ENCODE measurements at regions not wholly inside any gene's neighbourhood (a gene's known extent, or its start where the extent isn't known, plus 50 kb on each side); places are given as distances from the start of the nearest gene placed in this dataset.

DNA sequence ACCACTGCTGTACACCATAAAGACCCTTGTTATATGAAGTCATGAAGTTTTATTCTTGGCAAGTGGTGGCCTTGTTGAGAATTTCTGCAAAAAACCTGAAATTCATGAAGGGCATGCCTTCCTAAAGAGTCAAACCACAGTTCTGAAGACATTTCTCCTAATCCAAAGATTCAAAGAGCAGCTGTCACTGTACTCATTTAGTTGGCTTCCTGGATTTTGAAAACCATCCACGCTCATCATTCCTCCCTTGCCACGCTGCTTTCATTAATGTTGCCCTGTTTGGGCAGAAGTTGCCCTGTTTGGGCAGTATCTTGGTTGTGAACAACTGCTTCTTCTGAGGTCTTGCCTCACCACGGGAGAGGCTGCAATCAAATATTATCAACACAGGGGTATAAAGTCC is 560.3 kb upstream of the TLE4 start:
- DNase-seq (ENCODE audit: low read depth, low spot score) = no peak

DNA sequence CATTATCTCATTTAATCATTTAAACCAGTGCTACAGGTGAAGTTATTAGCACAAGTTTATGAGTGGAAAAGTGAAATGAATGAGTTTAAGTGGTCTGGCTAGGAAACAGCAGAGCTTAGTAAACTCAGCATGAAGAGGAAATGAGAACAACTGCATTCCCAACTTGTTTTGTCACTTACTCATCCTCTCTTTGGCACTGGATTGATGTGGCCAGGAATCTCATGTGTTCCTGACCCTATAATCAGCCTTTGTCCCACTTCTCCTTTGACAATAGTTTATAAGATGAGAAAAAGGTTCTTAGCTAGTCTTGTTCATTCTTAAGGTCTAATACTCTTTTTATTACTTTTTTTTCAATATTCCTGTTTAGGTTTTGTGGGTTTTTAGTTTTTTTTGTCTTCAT is 559.2 kb upstream of the TLE4 start:
- DNase-seq (ENCODE audit: low read depth, low spot score) = peak; percentile 30

DNA sequence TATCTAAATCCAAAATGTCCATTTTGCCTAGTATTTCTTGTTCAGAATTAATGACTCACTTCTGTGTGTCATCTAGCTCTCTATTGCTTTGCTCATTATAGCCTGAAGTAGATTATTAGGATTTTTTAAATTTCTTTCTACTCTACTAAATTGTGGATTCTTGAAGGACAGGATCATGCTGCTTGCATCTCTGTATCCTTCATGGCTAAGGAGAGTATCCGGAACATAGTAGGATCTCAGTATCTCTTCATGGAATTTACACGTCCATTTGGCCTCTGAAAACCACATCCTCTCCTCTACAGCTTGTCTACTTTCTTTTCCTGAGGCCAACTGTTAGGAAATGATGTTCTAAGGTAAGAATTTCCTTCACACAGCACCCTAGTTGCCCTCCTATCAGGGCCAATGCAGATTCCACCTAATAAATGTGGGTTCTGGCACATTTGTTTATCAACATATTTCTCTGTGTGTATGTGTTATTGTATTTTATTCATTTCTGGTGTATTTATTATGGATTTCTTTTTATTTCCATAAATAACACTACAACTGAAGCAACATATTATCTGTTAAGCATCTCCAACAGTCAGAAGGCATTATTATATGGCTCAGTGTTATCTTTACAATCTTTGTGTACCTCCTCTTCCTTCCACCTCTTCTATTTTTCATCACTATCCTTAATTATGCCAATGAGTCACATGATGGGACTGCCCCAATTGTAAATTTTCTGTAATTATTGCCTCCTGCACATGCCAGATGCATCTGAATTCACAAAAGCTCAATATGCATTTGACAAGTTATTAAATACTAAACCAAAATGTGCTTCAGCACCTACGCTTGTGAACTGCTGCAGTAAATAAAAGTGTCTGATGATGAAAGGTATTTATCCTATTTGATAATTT is 557.8 kb upstream of the TLE4 start:
- DNase-seq (ENCODE audit: low read depth, low spot score) = peak; percentile 29

DNA sequence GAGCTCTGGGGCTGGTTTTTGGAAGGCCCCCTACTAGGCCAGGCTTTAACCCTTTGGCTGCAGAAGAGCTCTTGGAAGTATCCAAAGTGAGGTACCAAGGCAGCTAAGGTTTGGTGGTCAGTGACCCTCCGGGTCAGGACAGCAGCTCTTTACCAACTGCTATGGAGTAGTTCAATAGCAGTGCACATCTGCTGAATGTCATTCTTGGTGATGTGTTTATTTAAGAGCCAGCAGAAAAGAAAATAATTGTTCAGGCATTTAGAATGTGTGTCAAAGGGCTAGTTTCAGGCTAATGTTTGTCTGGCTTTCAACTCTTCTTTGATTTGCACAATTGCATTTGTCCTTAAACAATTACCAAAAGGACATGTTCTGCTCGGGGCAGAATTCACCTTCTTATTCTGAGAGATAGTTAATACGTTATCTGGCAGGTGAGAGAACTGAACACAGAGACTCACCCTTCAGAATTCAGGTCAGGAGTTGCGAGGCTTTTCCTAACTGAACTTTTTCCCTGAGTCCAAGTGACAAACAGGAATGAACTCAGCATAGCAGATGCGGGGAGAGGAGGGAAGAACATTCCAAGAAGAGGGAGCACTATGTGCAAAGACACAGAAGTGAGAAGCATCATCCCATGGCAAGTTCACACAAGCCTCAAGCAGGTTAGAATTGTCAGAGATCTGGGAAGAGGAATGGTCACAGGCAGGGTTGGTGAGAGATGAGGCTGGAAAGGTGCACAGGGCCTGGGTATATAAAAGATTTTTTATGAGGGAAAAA is 556.7 kb upstream of the TLE4 start:
- DNase-seq (ENCODE audit: low read depth, low spot score) = no peak

DNA sequence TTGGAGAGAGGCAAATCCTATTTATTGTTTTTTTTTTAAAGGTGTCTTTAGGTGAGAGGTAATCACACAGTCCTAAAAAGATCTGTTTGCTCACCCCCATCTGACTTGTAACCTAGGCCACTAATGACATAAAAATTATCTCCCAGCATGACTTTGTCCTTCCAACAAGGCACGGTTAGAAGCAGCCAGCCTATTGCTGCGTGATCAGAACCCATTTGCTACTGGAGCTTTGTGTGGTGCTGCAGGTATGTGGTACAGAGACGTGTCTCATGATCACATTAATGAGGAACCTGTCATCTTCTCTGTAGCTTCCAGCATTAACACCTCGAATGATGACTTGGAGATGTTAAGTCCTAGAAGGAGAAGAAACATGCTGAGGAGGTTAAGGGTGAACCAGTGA is 555.8 kb upstream of the TLE4 start:
- no peak for DNase-seq (ENCODE audit: low read depth, low spot score)

DNA sequence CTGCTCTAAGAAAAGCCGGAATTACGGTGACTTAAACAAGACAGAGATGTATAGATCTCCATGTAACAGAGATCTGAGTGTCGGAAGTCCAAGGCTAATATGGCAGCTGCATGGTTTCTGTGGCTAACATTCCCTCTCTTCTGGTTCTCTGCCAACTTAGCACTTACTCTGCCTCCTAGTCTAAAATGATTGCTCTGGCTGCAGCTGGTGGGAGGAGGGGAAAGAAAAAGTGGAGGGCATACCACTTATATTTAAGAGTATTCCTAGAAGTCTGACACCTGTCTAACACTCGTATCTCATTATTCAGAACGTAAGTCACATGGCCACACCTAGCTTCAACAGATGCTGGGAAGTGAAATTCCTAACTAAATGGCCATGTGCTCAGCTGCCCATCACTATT is 551.5 kb upstream of the TLE4 start:
- DNase-seq (ENCODE audit: low read depth, low spot score) = no peak

DNA sequence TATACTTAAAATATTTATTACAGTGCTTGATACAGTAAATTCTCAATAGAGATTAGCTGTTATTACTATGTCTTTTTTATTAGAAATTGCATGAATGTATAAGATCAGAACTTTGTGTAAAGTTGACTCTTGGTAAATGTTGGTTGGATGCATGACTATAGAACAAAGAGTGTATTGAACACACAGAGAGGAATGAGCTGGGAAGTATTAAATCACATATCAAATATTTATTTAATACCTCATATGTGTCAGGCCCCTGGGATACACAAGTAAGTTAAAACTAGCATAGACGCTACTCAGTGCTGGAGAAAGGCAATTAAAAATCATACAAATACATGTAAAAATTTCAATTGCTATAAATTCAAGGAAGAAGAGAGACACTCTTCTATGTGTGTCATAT is 550.7 kb upstream of the TLE4 start:
- no peak for DNase-seq (ENCODE audit: low read depth, low spot score)

DNA sequence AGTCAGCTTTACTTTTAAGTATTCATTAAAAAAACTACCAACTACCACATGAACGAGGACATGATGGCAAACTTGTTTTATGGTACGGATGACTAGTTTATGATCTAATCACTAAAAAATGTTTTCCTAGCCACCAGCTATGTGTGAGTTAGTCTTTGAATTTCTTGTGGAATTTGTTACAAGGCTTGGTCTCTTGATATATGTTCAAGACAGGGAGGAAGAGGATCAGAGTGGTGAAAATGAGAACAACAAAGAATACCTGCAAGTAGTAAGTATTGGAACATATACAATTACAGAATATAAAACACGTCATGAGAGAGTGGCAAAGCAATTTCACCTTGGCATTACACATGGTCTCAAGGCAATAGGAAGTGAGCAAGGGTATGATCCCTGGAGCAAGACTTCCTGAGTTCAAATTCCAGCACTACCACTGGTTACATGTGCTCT is 548.6 kb upstream of the TLE4 start:
- peak; percentile 17 for DNase-seq (ENCODE audit: low read depth, low spot score)

DNA sequence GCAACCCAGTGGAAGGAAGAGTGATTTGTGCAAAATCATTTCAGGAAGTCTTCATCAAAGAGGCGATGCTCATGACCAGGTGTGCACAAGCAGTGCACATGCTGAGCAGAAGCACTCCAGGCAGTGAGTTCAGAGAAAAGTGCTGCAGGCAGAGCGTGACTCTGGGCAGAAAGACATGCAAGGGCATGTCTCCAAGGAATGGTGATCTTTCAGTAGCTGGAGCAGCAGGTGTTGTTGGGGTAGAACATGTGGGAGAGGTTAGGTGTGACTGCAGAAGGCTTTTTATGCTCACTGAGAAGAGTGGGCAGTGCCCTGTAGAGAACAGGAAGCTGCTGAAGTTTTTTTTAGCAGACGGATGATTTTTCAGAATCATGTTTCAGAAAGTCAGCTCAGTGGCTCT is 545.4 kb upstream of the TLE4 start:
- DNase-seq (ENCODE audit: low read depth, low spot score) = no peak

DNA sequence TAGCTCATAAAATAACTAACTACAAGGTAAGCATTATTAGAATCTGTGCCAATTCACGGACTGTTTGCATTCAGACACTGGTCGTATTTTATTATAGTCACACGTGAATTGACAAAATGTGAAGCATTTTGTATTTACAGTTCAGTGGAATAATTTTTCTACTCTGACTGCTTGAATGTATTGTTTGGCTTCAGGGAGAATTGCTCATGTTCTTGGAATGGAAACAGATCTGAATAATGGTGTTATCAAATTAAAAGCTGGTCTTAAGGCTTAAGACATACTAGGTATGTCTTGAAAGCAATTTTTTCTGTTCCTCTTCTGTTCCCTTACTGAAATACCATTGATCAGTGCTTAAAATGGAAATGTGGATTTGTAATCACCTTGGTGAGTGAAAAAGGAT is 543.7 kb upstream of the TLE4 start:
- DNase-seq (ENCODE audit: low read depth, low spot score) = no peak

DNA sequence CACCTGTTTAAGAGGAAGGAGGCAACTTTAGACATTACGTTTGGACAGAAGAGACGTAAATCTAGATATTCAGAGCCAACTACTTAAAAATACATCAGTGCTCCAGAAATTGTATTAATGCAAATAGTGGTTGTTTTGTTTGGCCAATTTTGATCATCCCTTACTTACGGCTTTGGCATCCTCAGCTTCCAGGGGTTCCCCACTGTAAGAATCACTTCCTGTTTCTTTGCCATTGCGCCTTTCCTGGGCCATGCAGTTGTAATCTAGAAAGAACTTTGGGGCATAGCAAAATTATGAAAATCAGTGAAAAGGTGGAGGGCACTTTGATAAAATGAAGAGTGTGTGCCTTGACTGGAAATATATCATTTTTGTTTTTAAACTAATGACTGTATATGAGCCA is 537.2 kb upstream of the TLE4 start:
- no peak for DNase-seq (ENCODE audit: low read depth, low spot score)

DNA sequence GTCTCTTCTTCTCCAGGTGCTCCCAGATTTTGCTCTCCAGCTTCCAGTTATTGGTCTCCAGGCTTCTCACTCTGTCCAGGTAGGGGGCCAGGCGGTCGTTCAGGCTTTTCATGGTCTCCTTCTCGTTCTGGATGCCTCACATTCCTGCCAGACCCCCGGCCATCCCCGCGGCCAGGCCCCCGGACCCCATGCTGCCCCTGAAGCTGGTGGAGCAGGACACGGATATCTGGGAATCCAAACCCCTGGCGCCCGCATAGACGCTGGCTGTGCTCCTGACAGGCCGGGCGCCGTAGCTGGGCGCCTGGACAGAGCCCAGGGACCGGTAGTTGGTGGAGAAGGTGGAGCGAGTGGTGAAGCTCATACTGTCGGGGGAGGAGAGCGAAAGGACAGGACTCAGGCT is 534.4 kb upstream of the TLE4 start:
- no peak for DNase-seq (ENCODE audit: low read depth, low spot score)

DNA sequence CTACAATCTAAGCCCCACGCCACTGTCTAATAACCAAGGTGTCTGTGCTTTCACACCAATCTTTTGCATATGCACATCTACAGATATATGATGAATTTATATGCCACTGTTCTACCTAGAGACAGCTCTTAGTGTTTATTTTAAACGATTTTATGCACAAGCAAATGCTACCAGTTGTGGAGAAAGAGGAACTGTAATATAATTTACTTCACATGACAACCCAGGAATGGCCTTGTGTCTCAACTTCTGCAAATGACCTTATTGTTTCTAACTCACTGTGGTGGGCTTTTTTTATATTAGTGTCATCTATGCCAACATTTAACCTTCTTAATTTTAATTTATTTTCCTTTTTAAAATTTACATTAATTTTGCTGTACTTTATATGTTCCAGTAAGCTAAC is 531.1 kb upstream of the TLE4 start:
- no peak for DNase-seq (ENCODE audit: low read depth, low spot score)

DNA sequence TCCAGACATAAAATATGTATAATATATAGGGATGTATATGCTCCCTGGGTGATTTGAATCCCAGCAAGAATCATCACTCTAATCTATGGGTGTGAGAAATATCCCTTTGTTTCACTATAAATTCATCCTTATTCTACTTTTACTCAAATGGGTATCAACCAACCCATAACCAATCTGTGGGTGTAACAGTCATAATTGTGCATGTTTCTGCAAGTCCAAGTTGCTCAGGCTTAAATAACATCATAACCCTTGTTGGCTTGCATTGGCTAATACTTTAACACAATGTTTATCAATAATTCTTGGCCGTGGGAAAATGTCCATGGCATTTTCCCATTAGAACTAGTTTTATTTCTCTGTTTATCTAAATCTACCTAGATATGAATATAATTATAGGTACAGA is 530.5 kb upstream of the TLE4 start:
- no peak for DNase-seq (ENCODE audit: low read depth, low spot score)

DNA sequence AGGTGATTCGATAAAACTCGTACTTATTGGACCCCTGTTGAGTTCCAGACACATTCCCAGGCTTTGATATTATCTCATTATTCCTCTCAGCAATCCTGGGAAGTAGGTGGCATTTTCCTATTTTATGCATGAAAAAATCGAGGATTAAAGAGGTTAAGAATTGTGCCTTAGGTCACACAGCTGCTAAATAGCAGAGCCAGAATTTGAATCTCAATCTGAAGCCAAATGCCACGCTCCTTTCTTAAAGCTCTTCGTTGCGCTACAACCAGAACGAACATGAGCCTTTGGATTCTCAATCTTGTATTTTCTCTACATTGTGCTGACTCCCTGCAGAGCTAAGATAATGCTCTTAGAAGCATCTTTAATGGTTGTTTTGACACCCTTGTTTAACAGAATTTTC is 527.8 kb upstream of the TLE4 start:
- DNase-seq (ENCODE audit: low read depth, low spot score) = no peak

DNA sequence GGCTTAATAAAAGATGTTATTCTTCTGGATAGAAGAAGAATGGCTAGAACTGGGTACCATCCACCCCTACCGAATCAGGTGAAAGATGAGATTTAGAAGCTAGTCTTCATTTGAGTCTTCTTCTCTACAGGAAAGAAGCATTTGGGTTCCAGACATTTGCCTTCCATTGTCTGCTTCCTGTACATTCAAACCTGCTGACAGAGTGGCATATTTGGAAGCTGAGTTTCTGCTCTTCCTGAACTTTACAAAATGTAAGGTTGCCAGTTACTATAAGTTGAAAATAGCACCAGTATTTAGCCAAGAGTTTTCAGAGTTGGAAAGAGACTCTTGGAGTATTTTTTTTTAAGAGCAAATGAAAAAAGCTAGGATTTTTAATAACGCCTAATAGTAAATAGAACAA is 525.4 kb upstream of the TLE4 start:
- no peak for DNase-seq (ENCODE audit: low read depth, low spot score)

DNA sequence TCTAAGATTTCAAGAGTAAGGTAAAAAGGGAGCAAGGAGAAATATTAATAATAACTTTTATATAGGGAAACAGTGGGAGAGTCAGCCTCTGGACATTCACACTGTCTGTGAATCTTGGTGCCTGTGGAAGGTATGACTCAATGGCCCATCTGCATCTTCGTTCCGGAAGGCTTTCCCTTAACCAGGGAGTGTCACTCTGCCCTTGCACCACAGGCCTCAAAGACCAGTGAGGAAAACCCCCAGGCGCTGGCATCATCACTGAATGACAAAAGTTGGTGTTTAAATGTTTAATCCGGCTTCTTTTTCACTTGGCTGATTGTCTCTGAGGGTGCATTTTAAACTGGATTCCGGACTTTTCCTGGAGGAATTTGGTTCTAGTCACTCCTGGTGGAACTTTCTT is 522.4 kb upstream of the TLE4 start:
- DNase-seq (ENCODE audit: low read depth, low spot score) = no peak

DNA sequence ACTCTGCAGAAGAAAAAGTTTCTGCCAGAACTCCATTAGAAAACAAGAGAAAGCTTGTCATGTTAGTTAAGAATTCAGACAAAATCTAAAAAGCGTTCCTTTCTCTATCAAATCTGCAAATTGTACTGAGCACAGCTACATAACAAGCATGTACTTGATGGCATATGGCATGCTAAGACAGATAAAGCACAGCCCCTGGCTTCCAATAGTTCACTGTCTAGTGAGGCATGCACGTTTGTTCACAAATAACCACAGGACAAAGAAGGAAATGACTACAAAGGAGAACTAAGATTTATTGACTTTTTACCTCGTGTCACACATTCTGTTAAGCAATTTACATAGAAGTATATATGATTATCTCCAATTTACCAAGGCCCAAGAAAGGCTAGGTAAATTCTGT is 518.2 kb upstream of the TLE4 start:
- DNase-seq (ENCODE audit: low read depth, low spot score) = no peak

DNA sequence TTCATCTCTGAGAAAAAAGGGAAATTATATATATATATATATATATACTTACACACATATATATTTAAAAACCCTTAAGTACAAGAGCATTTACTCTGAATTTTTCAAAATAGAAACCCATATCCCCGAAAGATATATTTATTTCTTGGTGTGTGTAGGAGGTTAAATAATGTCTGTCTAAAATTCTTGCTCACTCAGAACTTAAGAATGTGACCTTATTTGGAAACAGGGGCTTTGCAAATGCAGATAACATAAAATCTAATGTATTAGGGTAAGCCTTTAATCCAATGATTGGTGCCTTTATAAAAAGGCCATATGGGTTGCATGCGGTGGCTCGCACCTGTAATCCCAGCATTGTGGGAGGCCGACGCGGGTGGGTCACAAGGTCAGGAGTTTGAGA is 517.3 kb upstream of the TLE4 start:
- no peak for DNase-seq (ENCODE audit: low read depth, low spot score)

DNA sequence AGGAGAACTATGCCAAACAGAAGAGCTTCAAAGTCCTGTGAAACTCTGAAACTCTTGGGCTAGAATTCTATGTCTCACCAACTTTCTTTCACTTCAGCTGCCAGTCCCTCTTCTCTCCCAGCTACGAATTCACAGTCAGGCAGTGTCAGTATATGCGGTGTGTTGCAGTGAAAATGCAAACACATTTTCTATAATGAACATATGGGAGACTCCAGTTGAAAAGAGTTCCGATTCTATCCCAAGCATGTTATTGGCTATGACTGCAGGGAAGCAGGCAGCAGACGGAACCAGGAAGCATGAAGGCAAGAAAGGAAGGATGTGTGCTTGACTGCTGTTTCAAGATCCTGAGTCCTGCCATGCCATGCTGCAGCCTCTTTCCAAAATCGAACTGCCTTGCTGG is 515.7 kb upstream of the TLE4 start:
- DNase-seq (ENCODE audit: low read depth, low spot score) = no peak

DNA sequence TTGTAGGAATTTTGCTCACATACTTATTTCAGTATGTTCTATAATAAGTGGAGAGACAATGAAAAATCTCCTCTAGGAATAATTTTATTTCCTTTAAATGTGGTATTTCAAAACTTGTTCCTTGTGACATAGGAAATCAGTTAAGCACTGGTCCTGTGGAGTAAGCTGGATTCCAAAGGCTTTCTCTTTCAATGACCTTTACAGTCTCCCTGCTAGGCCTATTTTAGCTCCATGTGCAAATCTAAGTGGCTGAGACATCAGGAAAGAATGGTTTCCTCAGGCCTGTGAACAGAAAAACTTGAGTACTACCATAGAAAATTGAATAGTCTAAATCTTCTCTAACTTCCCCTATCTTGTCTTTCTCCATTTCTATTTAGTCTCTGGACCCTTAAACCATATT is 514.2 kb upstream of the TLE4 start:
- DNase-seq (ENCODE audit: low read depth, low spot score) = no peak

DNA sequence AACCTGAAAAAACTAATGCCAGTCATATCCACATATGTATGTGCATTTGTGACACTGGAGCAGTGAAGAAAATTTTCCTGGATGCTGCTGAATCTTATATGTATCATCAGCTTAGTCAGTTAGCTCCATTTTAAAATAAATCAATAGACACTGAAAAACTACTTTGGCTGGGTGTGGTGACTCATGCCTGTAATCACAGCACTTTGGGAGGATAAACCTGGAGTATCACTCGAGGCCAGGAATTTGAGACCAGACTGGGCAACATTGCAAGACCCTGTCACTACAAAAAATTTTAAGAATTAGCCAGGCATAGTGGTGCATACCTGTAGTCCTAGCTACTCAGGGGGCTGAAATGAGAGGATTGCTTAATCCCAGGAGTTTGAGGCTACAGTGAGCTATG is 511.0 kb upstream of the TLE4 start:
- DNase-seq (ENCODE audit: low read depth, low spot score) = no peak
